ENCODE measurements at regions not wholly inside any gene's neighbourhood (a gene's known extent, or its start where the extent isn't known, plus 50 kb on each side); places are given as distances from the start of the nearest gene placed in this dataset.

- no peak for DNase-seq (ENCODE audit: low read depth)
These were observed 719.6 kb downstream of the BRD1 start for GRCh38 chr22:49107961-49108530.

- DNase-seq (ENCODE audit: low read depth): no peak
These were observed 720.1 kb downstream of the BRD1 start for GRCh38 chr22:49107561-49107960.

GRCh38 chr22:49106842-49107152, 720.9 kb downstream of the BRD1 start:
- no peak for DNase-seq (ENCODE audit: low read depth)

GRCh38 chr22:49106096-49106841, 721.4 kb downstream of the BRD1 start:
- DNase-seq (ENCODE audit: low read depth): no peak

GRCh38 chr22:49104434-49104833, 723.2 kb downstream of the BRD1 start:
- DNase-seq (ENCODE audit: low read depth): no peak

GRCh38 chr22:49103314-49104059, 724.2 kb downstream of the BRD1 start:
- DNase-seq (ENCODE audit: low read depth): no peak

GRCh38 chr22:49102367-49102766, 725.3 kb downstream of the BRD1 start:
- no peak for DNase-seq (ENCODE audit: low read depth)

GRCh38 chr22:49101873-49102272, 725.8 kb downstream of the BRD1 start:
- DNase-seq (ENCODE audit: low read depth): no peak

- no peak for DNase-seq (ENCODE audit: low read depth)
These were observed 726.4 kb downstream of the BRD1 start for GRCh38 chr22:49101225-49101624.

- DNase-seq (ENCODE audit: low read depth): no peak
These were observed 726.9 kb downstream of the BRD1 start for GRCh38 chr22:49100773-49101172.

- no peak for DNase-seq (ENCODE audit: low read depth)
These were observed 727.4 kb downstream of the BRD1 start for GRCh38 chr22:49100316-49100715.

GRCh38 chr22:49099496-49100124, 728.1 kb downstream of the BRD1 start:
- DNase-seq (ENCODE audit: low read depth): no peak

- DNase-seq (ENCODE audit: low read depth): no peak
These were observed 728.6 kb downstream of the BRD1 start for GRCh38 chr22:49099089-49099488.

- DNase-seq (ENCODE audit: low read depth): no peak
These were observed 729.7 kb downstream of the BRD1 start for GRCh38 chr22:49097966-49098365.

GRCh38 chr22:49097171-49097925, 730.3 kb downstream of the BRD1 start:
- DNase-seq (ENCODE audit: low read depth): no peak

GRCh38 chr22:49096476-49096875, 731.2 kb downstream of the BRD1 start:
- no peak for DNase-seq (ENCODE audit: low read depth)

GRCh38 chr22:49095366-49095765, 732.3 kb downstream of the BRD1 start:
- DNase-seq (ENCODE audit: low read depth): no peak

GRCh38 chr22:49094858-49095257, 732.8 kb downstream of the BRD1 start:
- DNase-seq (ENCODE audit: low read depth): no peak

GRCh38 chr22:49094151-49094550, 733.5 kb downstream of the BRD1 start:
- no peak for DNase-seq (ENCODE audit: low read depth)

- no peak for DNase-seq (ENCODE audit: low read depth)
These were observed 734.3 kb downstream of the BRD1 start for GRCh38 chr22:49093192-49093880.

- no peak for DNase-seq (ENCODE audit: low read depth)
These were observed 735.0 kb downstream of the BRD1 start for GRCh38 chr22:49092716-49093115.
